Activated T-helper 17 cell treated with anti-CD3 and anti-CD28 coated beads, Interleukin-2, amount 50 U/mL, for 72 hours (primary cell): ENCODE measurements at regions not wholly inside any gene's neighbourhood (a gene's known extent, or its start where the extent isn't known, plus 50 kb on each side); places are given as distances from the start of the nearest gene placed in this dataset.
"Not testable (repeated sequence)": the region's sequence is repeated elsewhere in the genome, so short reads cannot be mapped to it uniquely, and the experiment has no call there.

ENCODE experiments used
- ATAC-seq: fragments of 150-1000 bp; cut with Tn5 transposase; replicated peaks from 2 replicates; pipeline ENCODE4 v1.10.0; 2021; ENCODE audit warnings: mild to moderate bottlenecking, moderate library complexity
- H3K27ac Mint-ChIP-seq: one replicate; pipeline ENCODE4 v1.8.0; 2022; ENCODE audit warnings: mixed read lengths
- H3K27me3 Mint-ChIP-seq: one replicate; pipeline ENCODE4 v1.8.0; 2022; ENCODE audit warnings: mixed read lengths
- H3K36me3 Mint-ChIP-seq: one replicate; pipeline ENCODE4 v1.8.0; 2022; ENCODE audit warnings: low read depth, mild to moderate bottlenecking, mixed read lengths
- H3K4me1 Mint-ChIP-seq: one replicate; pipeline ENCODE4 v1.8.0; 2022; ENCODE audit warnings: mixed read lengths
- H3K4me3 Mint-ChIP-seq: one replicate; pipeline ENCODE4 v1.8.0; 2022; ENCODE audit warnings: mild to moderate bottlenecking, mixed read lengths
- H3K9me3 Mint-ChIP-seq: one replicate; pipeline ENCODE4 v1.8.0; 2022; ENCODE audit warnings: mixed read lengths

DNA sequence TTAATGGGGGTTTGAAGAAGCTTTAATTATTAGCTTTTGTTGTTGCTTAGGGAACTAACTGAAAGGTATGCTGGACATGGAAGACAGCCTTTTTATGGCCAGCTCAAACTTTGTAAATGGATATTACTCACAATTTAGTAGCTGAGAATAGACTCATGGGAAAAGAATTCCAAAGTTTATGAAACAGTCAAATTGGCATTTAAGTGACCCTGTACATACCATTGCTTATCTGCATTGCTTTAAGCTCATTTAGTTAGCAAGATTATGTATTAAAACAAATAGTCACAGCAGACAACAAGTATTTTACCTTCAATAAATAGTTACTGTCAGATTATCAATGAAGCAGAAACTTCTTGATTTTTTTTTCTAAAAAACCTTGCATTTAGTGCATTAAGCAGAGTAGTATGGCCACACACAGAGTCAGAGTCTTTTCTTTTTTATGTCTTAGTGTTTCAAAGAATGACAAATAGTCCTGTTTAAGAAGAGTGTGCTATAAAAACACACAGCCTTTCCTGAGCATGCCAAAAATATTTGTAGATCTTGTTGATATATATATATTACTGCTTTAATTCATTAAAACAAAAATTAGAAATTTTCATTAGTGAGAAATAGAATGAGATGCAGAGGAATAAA is 102.2 kb downstream of the TTC6 start:
- Mint-ChIP-seq H3K27me3 (no peaks in the 10 kb centered on the region), H3K4me1 (no peaks in the 10 kb centered on the region), H3K36me3 (no peaks in the 10 kb centered on the region), H3K9me3 (peaks cover 5% of the 10 kb centered on the region), H3K4me3 (no peak overlapping the region), H3K27ac (no peak overlapping the region)
- ATAC-seq, result no peak

DNA sequence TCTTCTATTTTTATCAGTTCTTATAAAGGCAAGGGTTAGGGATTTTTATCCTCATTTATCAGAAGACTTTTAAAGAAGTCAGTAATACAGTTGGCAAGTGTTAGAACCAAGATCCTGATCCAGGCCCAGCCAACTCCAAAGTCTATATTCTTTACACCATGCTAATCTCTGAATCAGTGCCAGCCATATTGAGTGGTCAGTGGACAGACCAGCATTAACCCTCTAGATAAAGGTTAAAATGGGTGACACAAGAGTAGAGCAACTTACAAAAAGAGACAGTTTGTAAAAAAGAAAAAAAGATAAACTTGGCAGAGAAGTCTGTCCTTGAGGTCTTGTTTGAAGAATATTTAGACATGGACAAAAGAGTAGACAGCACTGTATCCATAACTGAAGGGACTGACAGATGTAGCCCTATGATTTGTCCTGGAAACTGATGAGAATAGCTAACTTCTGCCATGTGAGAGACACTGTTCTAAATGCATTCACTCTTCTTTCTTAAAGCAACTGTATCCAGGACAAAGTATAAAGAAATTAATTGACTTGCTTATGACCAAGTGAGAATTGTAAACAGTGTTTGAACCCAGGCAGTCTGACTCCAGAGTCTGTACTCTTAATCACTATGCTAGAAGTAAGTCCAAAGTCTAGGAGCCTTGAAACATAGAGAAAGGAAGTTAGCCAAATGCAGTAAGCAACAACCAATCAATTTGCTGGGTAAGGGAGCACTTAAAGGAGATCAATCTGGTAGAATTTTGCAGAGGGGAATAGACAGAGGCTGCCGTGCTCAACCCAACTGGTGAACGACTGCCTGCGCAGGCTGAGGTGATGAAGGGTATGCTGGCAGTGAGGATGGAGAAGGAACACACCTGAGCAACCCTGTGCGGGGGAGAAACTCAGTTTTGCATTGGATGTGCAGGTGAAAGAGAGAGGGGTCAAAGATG is 103.7 kb downstream of the TTC6 start:
- no peaks in the 10 kb centered on the region for H3K27me3 Mint-ChIP-seq
- ATAC-seq, result no peak
- H3K27ac Mint-ChIP-seq, result no peak overlapping the region
- H3K4me3 Mint-ChIP-seq, result no peak overlapping the region
- peaks cover 5% of the 10 kb centered on the region for H3K9me3 Mint-ChIP-seq
- H3K36me3 Mint-ChIP-seq, result no peaks in the 10 kb centered on the region
- no peaks in the 10 kb centered on the region for H3K4me1 Mint-ChIP-seq

DNA sequence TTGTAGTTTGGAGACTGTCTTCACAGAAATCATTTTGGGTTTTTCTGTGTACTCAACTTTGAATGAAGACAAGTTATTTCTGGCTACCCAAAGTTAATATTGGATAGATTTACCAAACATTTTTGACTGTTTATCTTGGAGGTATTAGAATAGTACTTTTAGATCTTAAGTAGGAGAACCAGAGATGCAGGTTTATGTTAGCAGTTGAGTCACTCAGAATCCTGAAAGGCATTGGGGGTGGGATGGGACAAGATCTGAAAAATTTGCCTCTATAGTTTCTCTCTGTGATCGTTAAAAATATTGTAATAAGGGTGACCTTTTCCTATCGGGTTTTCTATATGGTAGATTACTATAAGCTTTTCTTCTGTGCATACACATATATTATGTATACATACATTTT is 112.3 kb downstream of the TTC6 start:
- Mint-ChIP-seq H3K27me3 (no peaks in the 10 kb centered on the region), H3K9me3 (no peaks in the 10 kb centered on the region), H3K4me1 (no peaks in the 10 kb centered on the region), H3K27ac (no peak overlapping the region), H3K36me3 (no peaks in the 10 kb centered on the region), H3K4me3 (no peak overlapping the region)
- ATAC-seq, result no peak

DNA sequence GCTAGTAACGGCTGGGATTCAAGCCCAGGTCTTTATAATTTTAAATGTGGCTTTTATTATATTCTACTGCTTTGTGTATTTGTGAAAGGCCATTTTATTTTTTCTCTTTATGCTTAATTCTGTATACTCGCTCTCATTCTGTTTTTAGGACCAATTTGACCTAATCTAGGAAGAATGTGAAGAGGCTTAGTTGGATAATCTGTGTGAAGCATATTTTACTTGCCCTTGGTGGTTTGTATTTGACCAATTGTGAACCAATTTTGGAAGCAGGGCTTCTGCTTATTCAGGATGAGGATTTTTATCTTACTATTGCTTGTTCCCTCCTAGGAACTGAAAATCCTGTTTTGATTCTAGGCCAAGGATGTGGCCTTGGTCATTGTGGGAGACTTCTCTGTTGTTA is 113.1 kb downstream of the TTC6 start:
- no peak overlapping the region for H3K4me3 Mint-ChIP-seq

DNA sequence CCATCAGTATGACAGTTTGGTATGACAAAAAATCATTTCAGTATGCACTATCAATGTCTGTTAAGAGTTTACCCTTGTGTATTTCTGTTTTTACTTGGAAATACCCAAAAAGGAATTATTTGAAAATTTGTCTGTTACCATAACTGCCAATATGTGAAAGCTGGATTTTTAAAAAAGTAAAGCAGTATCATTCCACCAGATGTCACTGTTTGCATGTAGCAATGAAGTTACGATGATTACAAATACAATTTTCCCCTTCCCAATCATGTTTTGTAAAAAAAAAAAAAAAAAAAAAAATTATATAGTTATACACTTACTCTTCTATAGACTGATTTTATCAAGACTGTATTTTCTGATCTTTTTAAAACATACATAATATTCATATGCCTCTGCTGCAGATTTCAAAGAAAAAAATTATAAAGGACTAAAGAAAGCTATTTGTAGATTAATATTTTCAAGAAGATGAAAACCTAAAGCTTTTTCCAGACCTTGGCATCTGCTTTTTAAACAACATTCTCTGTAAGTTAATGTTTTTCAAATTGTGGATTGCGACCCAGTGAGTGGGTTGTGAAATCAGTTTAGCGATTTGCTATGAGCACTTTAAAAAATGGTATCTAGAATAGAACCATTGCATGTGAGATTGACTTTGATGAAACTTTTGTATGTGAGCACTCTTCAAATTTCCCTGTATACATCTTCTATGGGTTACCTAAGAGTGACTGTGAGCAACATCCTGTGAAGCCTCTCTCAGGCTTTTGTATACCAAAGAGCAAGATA is 114.2 kb downstream of the TTC6 start:
- Mint-ChIP-seq H3K4me3 (no peak overlapping the region), H3K9me3 (no peaks in the 10 kb centered on the region), H3K4me1 (no peaks in the 10 kb centered on the region), H3K36me3 (no peaks in the 10 kb centered on the region), H3K27me3 (no peaks in the 10 kb centered on the region), H3K27ac (no peak overlapping the region)
- no peak for ATAC-seq

More for the DNA sequence above, 113.1 kb downstream of the TTC6 start:
- no peaks in the 10 kb centered on the region for H3K9me3 Mint-ChIP-seq
- no peaks in the 10 kb centered on the region for H3K36me3 Mint-ChIP-seq
- no peak overlapping the region for H3K27ac Mint-ChIP-seq
- no peaks in the 10 kb centered on the region for H3K27me3 Mint-ChIP-seq
- no peaks in the 10 kb centered on the region for H3K4me1 Mint-ChIP-seq
- ATAC-seq, result no peak

DNA sequence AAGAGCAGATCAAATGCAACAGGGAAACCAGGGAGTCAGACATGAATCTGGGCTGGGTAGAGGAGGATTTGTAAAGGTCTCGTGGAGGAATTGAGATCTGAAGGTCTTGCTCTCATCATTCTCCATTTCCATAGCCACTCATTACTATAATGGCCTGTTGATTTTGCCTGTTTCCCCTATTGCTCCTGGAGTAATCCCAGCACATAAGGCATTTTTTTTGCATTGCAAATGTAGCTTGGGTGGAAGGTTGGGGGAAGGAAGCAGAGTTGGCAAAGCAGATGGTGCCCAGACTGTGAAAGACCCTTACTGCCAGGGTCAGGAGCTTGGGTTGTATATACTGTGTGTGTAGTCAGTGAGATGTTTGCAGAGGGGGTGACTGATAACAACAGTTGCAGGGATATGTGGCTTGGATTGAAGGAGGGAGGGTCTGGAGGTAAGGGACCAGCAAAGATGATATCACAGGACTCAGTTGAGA is 116.0 kb downstream of the TTC6 start:
- H3K4me1 Mint-ChIP-seq, result no peaks in the 10 kb centered on the region
- no peak for ATAC-seq
- no peaks in the 10 kb centered on the region for H3K36me3 Mint-ChIP-seq
- H3K9me3 Mint-ChIP-seq, result no peaks in the 10 kb centered on the region
- H3K27ac Mint-ChIP-seq, result no peak overlapping the region
- H3K4me3 Mint-ChIP-seq, result no peak overlapping the region
- no peaks in the 10 kb centered on the region for H3K27me3 Mint-ChIP-seq

DNA sequence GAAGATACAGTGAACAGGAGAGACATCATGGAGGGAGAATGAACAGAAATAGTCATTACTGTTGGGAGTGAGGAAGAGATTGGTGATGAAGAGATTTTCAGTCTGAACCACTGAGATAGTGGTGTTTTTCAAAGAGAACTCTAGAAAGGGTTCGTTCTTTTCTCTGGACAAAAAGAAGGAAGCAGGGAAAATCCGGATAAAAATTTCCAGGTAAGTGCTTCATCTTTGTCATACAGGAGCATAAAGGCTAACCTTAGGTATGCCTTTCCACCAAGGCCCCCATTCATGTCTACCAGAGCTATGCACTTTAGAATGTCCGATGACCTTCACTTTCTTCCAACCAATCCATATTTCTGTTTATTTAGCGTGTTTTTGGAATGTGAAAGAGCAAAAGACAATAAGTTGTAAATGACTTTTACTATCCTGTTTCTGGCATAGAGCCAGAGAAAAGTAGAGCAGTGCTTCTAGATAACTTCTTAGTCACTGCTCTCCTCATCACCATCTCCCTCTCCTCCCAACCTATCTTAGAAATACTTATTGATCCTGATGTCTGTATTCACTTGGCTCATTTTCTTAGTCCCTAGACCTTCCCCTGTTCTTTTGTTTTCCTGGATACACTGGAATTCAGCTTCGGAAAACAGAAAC is 116.5 kb downstream of the TTC6 start:
- no peaks in the 10 kb centered on the region for H3K9me3 Mint-ChIP-seq
- H3K4me3 Mint-ChIP-seq, result no peak overlapping the region
- no peak for ATAC-seq
- H3K27ac Mint-ChIP-seq, result no peak overlapping the region
- H3K27me3 Mint-ChIP-seq, result no peaks in the 10 kb centered on the region
- no peaks in the 10 kb centered on the region for H3K4me1 Mint-ChIP-seq
- no peaks in the 10 kb centered on the region for H3K36me3 Mint-ChIP-seq

DNA sequence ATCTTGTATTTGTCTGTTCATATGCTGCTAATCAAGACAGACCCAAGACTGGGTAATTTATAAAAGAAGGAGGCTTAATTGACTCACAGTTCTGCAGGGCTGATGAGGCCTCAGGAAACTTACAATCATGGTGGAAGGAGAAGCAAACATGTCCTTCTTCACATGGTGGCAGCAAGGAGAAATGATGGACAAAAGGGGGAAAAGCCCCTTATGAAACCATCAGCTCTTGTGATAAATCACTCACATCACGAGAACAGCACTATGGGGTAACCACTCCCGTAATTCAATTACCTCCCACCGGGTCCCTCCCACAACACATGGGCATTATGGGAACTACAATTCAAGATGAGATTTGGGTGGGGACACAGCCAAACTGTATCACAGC is 117.0 kb downstream of the TTC6 start:
- H3K9me3 Mint-ChIP-seq, ATAC-seq, H3K27me3 Mint-ChIP-seq, H3K36me3 Mint-ChIP-seq, H3K4me1 Mint-ChIP-seq, H3K4me3 Mint-ChIP-seq, H3K27ac Mint-ChIP-seq: not testable (repeated sequence)

DNA sequence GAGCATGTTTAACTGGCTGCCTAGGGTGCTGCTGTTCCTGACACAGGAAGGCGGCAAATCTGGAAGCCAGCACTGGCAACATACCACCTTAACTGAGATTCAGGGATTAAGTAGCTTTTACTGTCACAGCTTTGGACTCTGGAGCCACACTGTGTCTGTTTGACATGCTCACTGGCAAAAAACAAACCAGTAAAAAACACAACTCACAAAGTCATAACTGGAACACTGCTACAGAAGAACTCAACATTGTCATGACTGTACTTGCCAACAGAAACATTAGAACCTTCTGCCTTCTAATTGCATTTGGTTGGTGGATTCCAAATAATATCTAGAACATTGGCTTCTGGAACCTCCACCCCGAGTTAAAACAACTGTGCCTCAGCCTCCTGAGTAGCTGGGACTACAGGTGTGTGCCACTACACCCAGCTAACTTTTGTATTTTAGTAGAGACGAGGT is 117.6 kb downstream of the TTC6 start:
- ATAC-seq, result no peak
- Mint-ChIP-seq H3K27me3 (no peaks in the 10 kb centered on the region), H3K4me1 (no peaks in the 10 kb centered on the region), H3K9me3 (no peaks in the 10 kb centered on the region), H3K4me3 (no peak overlapping the region), H3K36me3 (no peaks in the 10 kb centered on the region), H3K27ac (no peak overlapping the region)

DNA sequence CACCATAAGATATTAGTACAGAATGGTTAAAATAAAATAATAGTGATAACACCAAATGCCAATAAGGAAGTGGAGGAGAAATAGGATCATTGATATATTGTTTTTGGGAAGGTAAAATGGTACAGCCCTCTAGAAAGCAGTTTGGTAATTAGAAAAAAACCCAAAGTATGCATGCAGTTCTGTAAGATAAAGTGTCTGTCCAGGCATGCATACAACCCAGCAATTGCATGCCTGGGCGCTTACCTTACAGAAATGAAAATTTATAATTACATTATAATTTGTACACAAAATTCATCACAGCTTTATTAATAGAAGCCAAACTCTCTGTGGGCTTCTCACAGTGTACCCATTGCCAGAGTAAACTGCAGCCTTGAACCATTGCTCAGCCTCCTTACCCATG is 124.7 kb downstream of the TTC6 start:
- no peak overlapping the region for H3K27ac Mint-ChIP-seq
- no peak overlapping the region for H3K4me3 Mint-ChIP-seq
- H3K9me3 Mint-ChIP-seq, result no peaks in the 10 kb centered on the region

DNA sequence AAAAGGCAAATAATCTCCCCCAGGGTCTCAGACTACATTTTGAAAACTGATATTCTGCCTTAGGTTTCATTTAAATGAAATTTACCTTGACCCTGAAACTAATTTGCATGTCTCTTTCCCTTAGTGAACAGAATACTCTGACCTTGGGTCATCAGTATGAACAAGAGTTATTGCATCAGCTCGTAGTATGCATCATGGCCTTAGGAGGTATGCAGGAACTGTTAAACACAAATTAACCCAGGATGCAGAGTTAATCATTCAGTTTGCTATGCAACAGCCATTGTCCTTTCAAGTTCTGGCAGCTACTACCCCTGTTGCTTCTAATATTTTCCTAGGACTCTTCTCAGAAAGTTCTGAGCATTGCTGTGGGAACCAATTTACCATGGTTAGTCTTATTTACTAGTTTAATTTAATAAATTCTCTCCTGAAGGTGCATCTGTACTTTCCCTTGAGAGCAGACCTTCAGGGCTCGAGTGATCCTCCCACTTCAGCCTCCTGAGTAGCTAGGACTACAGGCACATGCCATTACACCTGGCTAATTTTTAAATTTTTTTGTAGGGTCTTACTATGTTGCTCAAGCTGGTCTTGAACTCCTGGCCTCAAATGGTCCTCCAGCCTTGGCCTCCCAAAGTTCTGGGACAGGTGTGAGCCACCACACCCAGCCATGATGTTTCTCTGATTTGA is 126.7 kb downstream of the TTC6 start:
- Mint-ChIP-seq H3K4me1 (no peaks in the 10 kb centered on the region), H3K4me3 (no peak overlapping the region), H3K36me3 (no peaks in the 10 kb centered on the region), H3K9me3 (no peaks in the 10 kb centered on the region), H3K27me3 (no peaks in the 10 kb centered on the region), H3K27ac (no peak overlapping the region)
- ATAC-seq, result no peak

More for the DNA sequence above, 124.7 kb downstream of the TTC6 start:
- Mint-ChIP-seq H3K4me1 (no peaks in the 10 kb centered on the region), H3K27me3 (no peaks in the 10 kb centered on the region), H3K36me3 (no peaks in the 10 kb centered on the region)
- ATAC-seq, result no peak

DNA sequence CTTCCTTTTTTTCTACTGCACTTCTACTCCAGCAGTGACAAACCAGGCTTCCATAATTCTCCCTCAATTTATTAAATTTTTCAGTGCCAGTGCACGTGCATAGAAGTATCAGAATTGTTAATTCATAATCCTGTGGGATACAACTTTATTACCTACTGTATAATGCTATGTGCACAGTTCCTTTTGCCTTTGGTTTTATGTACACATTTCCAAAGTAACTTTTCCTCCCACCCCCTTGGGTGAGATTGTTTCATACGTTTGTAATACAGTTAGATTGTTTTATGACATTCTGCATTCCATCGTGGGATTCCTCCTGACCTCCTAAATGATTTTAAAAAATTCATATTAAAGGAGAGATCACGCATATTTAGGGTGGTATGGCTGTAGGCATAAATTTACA is 128.1 kb downstream of the TTC6 start:
- no peaks in the 10 kb centered on the region for H3K27me3 Mint-ChIP-seq
- ATAC-seq, result no peak
- no peaks in the 10 kb centered on the region for H3K9me3 Mint-ChIP-seq
- H3K4me1 Mint-ChIP-seq, result no peaks in the 10 kb centered on the region
- H3K4me3 Mint-ChIP-seq, result no peak overlapping the region
- H3K27ac Mint-ChIP-seq, result no peak overlapping the region
- no peaks in the 10 kb centered on the region for H3K36me3 Mint-ChIP-seq

DNA sequence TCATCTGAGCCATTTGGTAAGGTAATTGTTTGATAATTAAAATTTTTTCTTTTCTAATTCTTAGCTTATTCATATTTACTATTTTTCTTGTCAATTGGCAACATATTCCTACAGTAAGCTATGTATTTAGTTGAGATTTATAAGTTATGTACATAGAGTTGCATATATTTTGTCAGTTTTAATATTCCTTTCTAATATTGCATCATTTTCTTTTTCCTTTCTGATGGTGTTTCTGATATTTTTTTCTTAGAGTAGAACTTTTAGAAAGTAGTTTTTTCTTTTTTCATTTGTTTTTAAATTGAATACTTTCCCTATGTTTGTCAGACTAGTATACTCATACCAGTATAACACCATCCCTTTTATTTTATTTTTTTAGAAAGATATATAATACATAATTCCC is 131.3 kb downstream of the TTC6 start:
- H3K36me3 Mint-ChIP-seq, result no peaks in the 10 kb centered on the region
- ATAC-seq, result no peak
- no peaks in the 10 kb centered on the region for H3K4me1 Mint-ChIP-seq
- H3K27ac Mint-ChIP-seq, result no peak overlapping the region
- H3K4me3 Mint-ChIP-seq, result no peak overlapping the region
- H3K27me3 Mint-ChIP-seq, result no peaks in the 10 kb centered on the region
- no peaks in the 10 kb centered on the region for H3K9me3 Mint-ChIP-seq

DNA sequence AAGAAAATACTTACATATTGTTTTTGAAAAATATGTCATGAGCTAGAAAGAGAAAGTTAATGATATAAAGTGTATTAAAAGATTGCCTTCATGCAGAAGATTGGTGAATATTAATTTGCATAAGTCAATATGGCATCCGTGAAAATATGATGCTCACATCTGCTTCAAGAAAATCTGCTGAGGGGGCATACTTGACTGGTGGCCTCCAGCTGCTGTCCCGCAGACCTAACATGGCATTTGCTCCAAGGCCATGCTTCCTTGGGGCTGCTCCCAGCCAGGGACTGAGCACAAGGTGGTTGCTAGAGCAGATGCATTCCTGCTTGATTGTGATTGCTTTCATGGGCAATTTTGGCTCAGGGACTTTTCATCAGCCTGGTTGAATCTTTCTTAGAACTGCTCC is 133.8 kb downstream of the TTC6 start:
- Mint-ChIP-seq H3K4me3 (no peak overlapping the region), H3K27ac (no peak overlapping the region), H3K27me3 (no peaks in the 10 kb centered on the region), H3K4me1 (no peaks in the 10 kb centered on the region), H3K9me3 (no peaks in the 10 kb centered on the region), H3K36me3 (no peaks in the 10 kb centered on the region)
- ATAC-seq, result no peak
